Endothelial cell of umbilical vein (primary cell): ENCODE measurements at regions not wholly inside any gene's neighbourhood (a gene's known extent, or its start where the extent isn't known, plus 50 kb on each side); places are given as distances from the start of the nearest gene placed in this dataset.

Experiments used
- BruUV-seq: library from RNA; stranded (reverse); fragments of 400-500 nt; replicated peaks from 2 replicates; lab custom pipeline; 2021; lab: Mats Ljungman, UMichigan
- CTCF ChIA-PET: fragments of 300-600, 350-600 bp; sonication (Branson Sonifier 250); formaldehyde crosslinking; loops from one replicate; lab custom pipeline; 2021; ENCODE audit warnings: antibody characterized with exemption, inconsistent platforms; lab: Charles Lee
- POLR2A ChIA-PET: fragments of 300-600, 350-600 bp; sonication (Branson Sonifier 250); formaldehyde crosslinking; loops from one replicate; lab custom pipeline; 2021; ENCODE audit warnings: antibody characterized with exemption, inconsistent platforms; lab: Charles Lee
- DNase-seq: peaks from one replicate; pipeline ENCODE4 v3.0.0-alpha.2; 2011; ENCODE audit warnings: low read depth, low spot score
- FAIRE-seq: peaks from 2 replicates; lab custom pipeline; 2011; peaks lifted over from hg19 to GRCh38; lab: Jason Lieb, UNC
- H2AFZ ChIP-seq: 2 replicates; pipeline ENCODE4 v1.6.0; 2012; ENCODE audit warnings: low read depth, low read length, control low read depth, inconsistent platforms
- H3K27ac ChIP-seq: 2 replicates; pipeline ENCODE4 v1.5.1; 2011; ENCODE audit warnings: low read depth, mild to moderate bottlenecking, control low read depth, low read length, moderate library complexity; ENCODE audit not compliant: insufficient read depth
- H3K27me3 ChIP-seq, 2 experiments: 2 replicates each; pipeline versions ENCODE4 v1.6.0 to v1.6.1; 2011; ENCODE audit warnings: low read length in 2 of 2, mixed read lengths in 1 of 2; ENCODE audit not compliant: control insufficient read depth in 2 of 2, insufficient read depth in 2 of 2
- H3K36me3 ChIP-seq, 2 experiments: 2 replicates in 1 of 2; 3 replicates in 1 of 2; pipeline ENCODE4 v1.5.1; 2011; ENCODE audit warnings: low read length in 2 of 2, mild to moderate bottlenecking in 1 of 2, moderate library complexity in 1 of 2; ENCODE audit not compliant: control insufficient read depth in 2 of 2, insufficient read depth in 2 of 2; ENCODE audit errors: extremely low read depth in 1 of 2
- H3K4me1 ChIP-seq: 3 replicates; pipeline ENCODE4 v1.5.1; 2011; ENCODE audit warnings: mild to moderate bottlenecking, low read length; ENCODE audit not compliant: control insufficient read depth, insufficient read depth; ENCODE audit errors: extremely low read depth
- H3K4me2 ChIP-seq: 2 replicates; pipeline ENCODE4 v1.6.1; 2011; ENCODE audit warnings: low read length, control low read depth, mixed read lengths; ENCODE audit not compliant: insufficient read depth
- H3K4me3 ChIP-seq, 3 experiments: fragments of 200-600 bp in 1 of 3; sonication (generic), shearing (Covaris generic) in 1 of 3; replicated peaks in 1 of 3; 2 replicates each; pipeline ENCODE4 v1.5.1; 2011 to 2016; ENCODE audit warnings: control low read depth in 3 of 3, low read length in 3 of 3, mild to moderate bottlenecking in 2 of 3, inconsistent platforms in 1 of 3, low read depth in 1 of 3, moderate library complexity in 1 of 3; ENCODE audit not compliant: insufficient read depth in 1 of 3
- H3K79me2 ChIP-seq: 2 replicates; pipeline ENCODE4 v1.6.0; 2012; ENCODE audit warnings: low read length, inconsistent platforms; ENCODE audit not compliant: control insufficient read depth, insufficient read depth
- H3K9ac ChIP-seq: replicated peaks from 2 replicates; pipeline ENCODE3; 2011; ENCODE audit warnings: low read length, control low read depth; ENCODE audit not compliant: insufficient read depth; ENCODE audit errors: extremely low read depth
- H3K9me1 ChIP-seq: replicated peaks from 3 replicates; pipeline ENCODE4 v1.6.0; 2011; ENCODE audit warnings: mild to moderate bottlenecking, low read length; ENCODE audit not compliant: control insufficient read depth, insufficient read depth; ENCODE audit errors: extremely low read depth
- H3K9me3 ChIP-seq: replicated peaks from 2 replicates; pipeline ENCODE4 v1.5.1; 2012; ENCODE audit warnings: low read length, inconsistent platforms; ENCODE audit not compliant: control insufficient read depth, insufficient read depth
- H4K20me1 ChIP-seq: replicated peaks from 2 replicates; pipeline ENCODE3; 2011; ENCODE audit warnings: mild to moderate bottlenecking, low read length; ENCODE audit not compliant: control insufficient read depth, insufficient read depth; ENCODE audit errors: extremely low read depth
- CTCF ChIP-seq, 2 donors: IDR thresholded peaks; 1 replicate in 1 of 2; 2 replicates in 1 of 2; pipeline ENCODE4 v1.5.1; 2011; ENCODE audit warnings: low read length in 2 of 2, mild to moderate bottlenecking in 2 of 2, moderate library complexity in 2 of 2, control low read depth in 1 of 2, inconsistent platforms in 1 of 2, low read depth in 1 of 2; ENCODE audit not compliant: insufficient read depth in 1 of 2; ENCODE audit errors: extremely low read depth in 1 of 2
- EZH2 ChIP-seq: IDR thresholded peaks from 2 replicates; pipeline ENCODE4 v1.6.1; 2012; ENCODE audit warnings: borderline replicate concordance, low read depth, mild to moderate bottlenecking, moderate library complexity, low read length, inconsistent platforms; ENCODE audit not compliant: severe bottlenecking
- FOS ChIP-seq: IDR thresholded peaks from 2 replicates; pipeline ENCODE4 v1.6.1; 2011; ENCODE audit warnings: mild to moderate bottlenecking, low read length, moderate library complexity, borderline replicate concordance; ENCODE audit not compliant: insufficient read depth
- GATA2 ChIP-seq: IDR thresholded peaks from 2 replicates; pipeline ENCODE4 v1.7.0; 2011; ENCODE audit warnings: low read depth, mild to moderate bottlenecking, moderate library complexity, mixed read lengths, low read length; ENCODE audit not compliant: insufficient read length, insufficient read depth
- JUN ChIP-seq: IDR thresholded peaks from 2 replicates; pipeline ENCODE4 v1.6.1; 2011; ENCODE audit warnings: borderline replicate concordance, low read depth; ENCODE audit not compliant: insufficient read length, insufficient read depth
- MAX ChIP-seq: IDR thresholded peaks from 2 replicates; pipeline ENCODE4 v1.6.1; 2011; ENCODE audit not compliant: insufficient read depth, insufficient read length
- MYC ChIP-seq: IDR thresholded peaks from one replicate; pipeline ENCODE4 v1.6.1; 2011; ENCODE audit warnings: mild to moderate bottlenecking, low read depth, low read length
- POLR2A ChIP-seq: IDR thresholded peaks from 2 replicates; pipeline ENCODE4 v1.6.1; 2012; ENCODE audit warnings: low read depth, mild to moderate bottlenecking, control low read depth, low read length
- POLR2AphosphoS5 ChIP-seq: IDR thresholded peaks from 2 replicates; pipeline ENCODE4 v1.6.1; 2012; ENCODE audit warnings: low read depth, mild to moderate bottlenecking, control low read depth, low read length, moderate library complexity; ENCODE audit not compliant: insufficient read depth
- dilution Hi-C: fragments of 300-500 bp; cut with MboI; formaldehyde crosslinking; loops from one replicate; pipeline ENCODE4 v1.15.0; 2019; ENCODE audit warnings: low sequenced_read_pairs; ENCODE audit not compliant: extremely low pct_ligation_motif_present
- intact Hi-C: fragments of 100-400 bp; cut with micrococcal nuclease; formaldehyde crosslinking; loops from one replicate; pipeline ENCODE4 v1.10.0; 2022

GRCh38 chr13:109396266-109396665, 390.1 kb downstream of the IRS2 start:
- Histone ChIP-seq H3K27me3 (no peaks in the 10 kb centered on the region), H3K4me3 (no peak overlapping the region), H3K4me1 (no peaks in the 10 kb centered on the region), H3K9me1 (no peaks in the 10 kb centered on the region), H3K9ac (no peak overlapping the region), H3K27ac (no peak overlapping the region), H3K9me3 (no peaks in the 10 kb centered on the region), H3K79me2 (no peaks in the 10 kb centered on the region), H3K4me2 (no peak overlapping the region), H3K36me3 (no peaks in the 10 kb centered on the region), H2AFZ (no peak overlapping the region), H4K20me1 (no peaks in the 10 kb centered on the region)
- no peak for TF ChIP-seq POLR2A
- TF ChIP-seq EZH2: no peak
- POLR2A ChIA-PET: no interaction called here
- dilution Hi-C loops (no loop called here), intact Hi-C loops (no loop called here)
- CTCF ChIA-PET: no interaction called here
- DNase-seq (no peak), FAIRE-seq (no peak)
- no TSS peak for BruUV-seq

- intact Hi-C loops: no loop called here
- Histone ChIP-seq H3K4me1 (no peaks in the 10 kb centered on the region), H3K4me2 (no peak overlapping the region), H4K20me1 (no peaks in the 10 kb centered on the region), H3K9me3 (no peaks in the 10 kb centered on the region), H3K4me3 (no peak overlapping the region), H3K36me3 (no peaks in the 10 kb centered on the region), H3K27me3 (no peaks in the 10 kb centered on the region), H3K79me2 (no peaks in the 10 kb centered on the region), H3K9me1 (no peaks in the 10 kb centered on the region), H3K9ac (no peak overlapping the region), H3K27ac (no peak overlapping the region), H2AFZ (no peak overlapping the region)
- no TSS peak for BruUV-seq
- CTCF ChIA-PET: no interaction called here
- TF ChIP-seq MYC (no peak), POLR2AphosphoS5 (no peak), JUN (no peak), MAX (no peak), FOS (no peak), CTCF (IDR thresholded peaks at IDR 0.05; ENCODE audit: extremely low read depth in 1 of 2, insufficient read depth in 1 of 2, low read depth in 1 of 2, low read length in 2 of 2) (no peak), GATA2 (no peak), POLR2A (no peak), EZH2 (no peak)
- no peak for DNase-seq
- dilution Hi-C loops: no loop called here
- no peak for FAIRE-seq
- POLR2A ChIA-PET: no interaction called here
These were observed 391.4 kb downstream of the IRS2 start for GRCh38 chr13:109395014-109395413.
